ENCODE measurements at regions not wholly inside any gene's neighbourhood (a gene's known extent, or its start where the extent isn't known, plus 50 kb on each side); places are given as distances from the start of the nearest gene placed in this dataset.

GRCh38 chr21:16145479-16145878 lies 415.7 kb downstream of the USP25 start:
- TF ChIP-seq CTCF (IDR thresholded peaks at IDR 0.05 in 4 of 5, conservative IDR thresholded peaks at IDR 0.05 in 1 of 5) (no peak), POLR2A (IDR thresholded peaks at IDR 0.05) (no peak)

Measured in gastrocnemius medialis (tissue), 4 donors.